Loucy (cell line): ENCODE measurements at regions not wholly inside any gene's neighbourhood (a gene's known extent, or its start where the extent isn't known, plus 50 kb on each side); places are given as distances from the start of the nearest gene placed in this dataset.

ENCODE experiments used
- EZH2phosphoT487 ChIP-seq: fragments of 200-600 bp; IDR thresholded peaks from 2 replicates; pipeline ENCODE4 v1.6.1; 2018; ENCODE audit warnings: antibody characterized with exemption, mild to moderate bottlenecking, moderate library complexity, borderline replicate concordance
- TF ChIP-seq, protein P1 (sequence below): fragments of 200-600 bp; sonication (generic); conservative IDR thresholded peaks from 2 replicates; pipeline ENCODE4 v1.5.1; 2014; ENCODE audit warnings: mild to moderate bottlenecking, antibody characterized with exemption, low read length

DNA sequence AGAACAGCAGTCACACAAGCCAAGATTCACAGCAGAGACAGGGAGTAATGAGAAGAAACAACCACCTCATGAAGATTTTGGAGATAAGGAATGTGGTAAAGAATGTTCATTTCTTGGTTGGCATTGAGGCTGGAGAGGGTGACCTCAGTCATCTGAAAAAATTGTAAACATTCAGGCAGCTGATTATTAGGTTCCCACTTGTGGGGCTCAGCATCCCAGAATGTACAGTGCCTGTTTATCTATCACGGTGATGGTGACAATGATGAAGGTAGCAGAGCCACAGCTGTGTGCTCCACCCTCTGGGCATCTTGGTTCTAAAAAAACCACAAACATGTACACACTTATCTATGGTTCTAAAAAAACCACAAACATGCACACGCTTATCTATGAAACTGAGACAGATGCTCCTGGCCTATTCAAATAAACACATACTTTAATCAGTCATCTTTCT lies 143.9 kb upstream of the MOCS2 start:
- TF ChIP-seq, protein P1, sequence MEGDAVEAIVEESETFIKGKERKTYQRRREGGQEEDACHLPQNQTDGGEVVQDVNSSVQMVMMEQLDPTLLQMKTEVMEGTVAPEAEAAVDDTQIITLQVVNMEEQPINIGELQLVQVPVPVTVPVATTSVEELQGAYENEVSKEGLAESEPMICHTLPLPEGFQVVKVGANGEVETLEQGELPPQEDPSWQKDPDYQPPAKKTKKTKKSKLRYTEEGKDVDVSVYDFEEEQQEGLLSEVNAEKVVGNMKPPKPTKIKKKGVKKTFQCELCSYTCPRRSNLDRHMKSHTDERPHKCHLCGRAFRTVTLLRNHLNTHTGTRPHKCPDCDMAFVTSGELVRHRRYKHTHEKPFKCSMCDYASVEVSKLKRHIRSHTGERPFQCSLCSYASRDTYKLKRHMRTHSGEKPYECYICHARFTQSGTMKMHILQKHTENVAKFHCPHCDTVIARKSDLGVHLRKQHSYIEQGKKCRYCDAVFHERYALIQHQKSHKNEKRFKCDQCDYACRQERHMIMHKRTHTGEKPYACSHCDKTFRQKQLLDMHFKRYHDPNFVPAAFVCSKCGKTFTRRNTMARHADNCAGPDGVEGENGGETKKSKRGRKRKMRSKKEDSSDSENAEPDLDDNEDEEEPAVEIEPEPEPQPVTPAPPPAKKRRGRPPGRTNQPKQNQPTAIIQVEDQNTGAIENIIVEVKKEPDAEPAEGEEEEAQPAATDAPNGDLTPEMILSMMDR = no peak
- no peak for TF ChIP-seq EZH2phosphoT487
